Gastrocnemius medialis (tissue), 4 donors: ENCODE measurements at regions not wholly inside any gene's neighbourhood (a gene's known extent, or its start where the extent isn't known, plus 50 kb on each side); places are given as distances from the start of the nearest gene placed in this dataset.

Experiments
- ATAC-seq, 2 donors: fragments of 150-250 bp; one replicate each; pipeline ENCODE4 v1.9.1; 2016
- DNase-seq, 2 donors: peaks; one replicate each; pipeline ENCODE4 v3.0.0-alpha.2; 2019
- H3K27ac ChIP-seq, 4 donors: fragments of 200-600 bp; sonication (generic); 1 replicate in 1 of 4; 2 replicates in 3 of 4; pipeline ENCODE4 v1.5.1; 2016 to 2018; ENCODE audit warnings: mild to moderate bottlenecking in 2 of 4, moderate library complexity in 1 of 4
- H3K27me3 ChIP-seq, 3 donors: fragments of 200-600 bp; sonication (generic) in 2 of 3; 1 replicate in 1 of 3; 2 replicates in 2 of 3; pipeline versions ENCODE4 v1.5.1 to v1.6.0; 2016 to 2019; ENCODE audit warnings: mild to moderate bottlenecking in 1 of 3, moderate library complexity in 1 of 3
- H3K36me3 ChIP-seq, 2 donors: fragments of 200-600 bp; sonication (generic) in 1 of 2; one replicate each; pipeline ENCODE4 v1.5.1; 2017 to 2018
- H3K4me1 ChIP-seq, 2 donors: fragments of 200-600 bp; sonication (generic) in 1 of 2; one replicate each; pipeline ENCODE4 v1.5.1; 2016 to 2017; ENCODE audit warnings: mild to moderate bottlenecking in 2 of 2
- H3K4me3 ChIP-seq, 4 donors: fragments of 200-600 bp; sonication (generic) in 3 of 4; 1 replicate in 1 of 4; 2 replicates in 3 of 4; pipeline ENCODE4 v1.5.1; 2016 to 2019; ENCODE audit warnings: mild to moderate bottlenecking in 2 of 4
- H3K9me3 ChIP-seq, 3 donors: fragments of 200-600 bp; sonication (generic) in 2 of 3; 1 replicate in 1 of 3; 2 replicates in 2 of 3; pipeline ENCODE4 v1.5.1; 2016 to 2019
- CTCF ChIP-seq, 5 experiments: fragments of 450-650 bp in 3 of 5; fragments of 200-600 bp in 2 of 5; sonication (generic) in 2 of 5; IDR thresholded peaks in 4 of 5; conservative IDR thresholded peaks in 1 of 5; 1 replicate in 4 of 5; 2 replicates in 1 of 5; pipeline ENCODE4 v1.5.1; 2016 to 2019; ENCODE audit warnings: antibody characterized with exemption in 5 of 5, mild to moderate bottlenecking in 3 of 5, moderate library complexity in 3 of 5
- POLR2A ChIP-seq, 2 donors: fragments of 450-650 bp; IDR thresholded peaks; one replicate each; pipeline ENCODE4 v1.6.1; 2017; ENCODE audit warnings: antibody characterized with exemption in 2 of 2, mild to moderate bottlenecking in 2 of 2, moderate library complexity in 2 of 2
- in situ Hi-C, 4 donors: fragments of 200-750 bp; cut with MboI; loops; one replicate each; pipeline versions ENCODE4 v1.15.0 to v1.8.0; 2017; ENCODE audit warnings: low sequenced_read_pairs in 4 of 4
- intact Hi-C: fragments of 100-400 bp; cut with DNase I; formaldehyde crosslinking; loops from one replicate; pipeline ENCODE4 v1.15.1; 2023; ENCODE audit warnings: low total_unique reads

GRCh38 chr5:122722341-122722740, 52.5 kb upstream of the SNX2 start:
- intact Hi-C loops (no loop called here), in situ Hi-C loops (no loop called here)

GRCh38 chr5:122723606-122724352, 51.1 kb upstream of the SNX2 start:
- Histone ChIP-seq H3K4me3 (no peak overlapping the region), H3K27me3 (no peaks in the 10 kb centered on the region), H3K27ac (no peak overlapping the region), H3K9me3 (no peaks in the 10 kb centered on the region), H3K4me1 (no peaks in the 10 kb centered on the region), H3K36me3 (no peaks in the 10 kb centered on the region)
- ATAC-seq (peak in 1 of 2 donors; percentile 36), DNase-seq (no peak)
- TF ChIP-seq CTCF (IDR thresholded peaks at IDR 0.05 in 4 of 5, conservative IDR thresholded peaks at IDR 0.05 in 1 of 5) (no peak), POLR2A (IDR thresholded peaks at IDR 0.05) (no peak)
- intact Hi-C loops (no loop called here), in situ Hi-C loops (no loop called here)

More at GRCh38 chr5:122722341-122722740, 52.5 kb upstream of the SNX2 start:
- Histone ChIP-seq H3K27ac (no peak overlapping the region), H3K9me3 (no peaks in the 10 kb centered on the region), H3K36me3 (no peaks in the 10 kb centered on the region), H3K27me3 (no peaks in the 10 kb centered on the region), H3K4me1 (no peaks in the 10 kb centered on the region), H3K4me3 (no peak overlapping the region)
- ATAC-seq (no peak), DNase-seq (no peak)
- TF ChIP-seq CTCF (IDR thresholded peaks at IDR 0.05 in 4 of 5, conservative IDR thresholded peaks at IDR 0.05 in 1 of 5) (no peak), POLR2A (IDR thresholded peaks at IDR 0.05) (no peak)
